Large intestine (tissue), 3 donors: ENCODE measurements at regions not wholly inside any gene's neighbourhood (a gene's known extent, or its start where the extent isn't known, plus 50 kb on each side); places are given as distances from the start of the nearest gene placed in this dataset.
"Not testable (repeated sequence)": the region's sequence is repeated elsewhere in the genome, so short reads cannot be mapped to it uniquely, and the experiment has no call there.

Experiments
- DNase-seq, 2 donors: peaks; one replicate each; pipeline versions ENCODE4 v3.0.0 to v3.0.0-alpha.2; 2013
- H3K27ac ChIP-seq: one replicate; pipeline ENCODE4 v1.5.1; 2013; ENCODE audit warnings: low read length
- H3K27me3 ChIP-seq: 2 replicates; pipeline ENCODE4 v1.6.1; 2013; ENCODE audit warnings: low read length; ENCODE audit not compliant: control insufficient read depth, insufficient read depth
- H3K36me3 ChIP-seq: 2 replicates; pipeline ENCODE4 v1.6.1; 2013; ENCODE audit warnings: low read length; ENCODE audit not compliant: control insufficient read depth, insufficient read depth
- H3K4me1 ChIP-seq: one replicate; pipeline ENCODE4 v1.6.1; 2013; ENCODE audit warnings: low read length; ENCODE audit not compliant: control insufficient read depth, insufficient read depth
- H3K4me3 ChIP-seq: one replicate; pipeline ENCODE4 v1.5.1; 2013; ENCODE audit warnings: low read length
- H3K9me3 ChIP-seq: one replicate; pipeline ENCODE4 v1.6.1; 2013; ENCODE audit warnings: mild to moderate bottlenecking, low read depth, low read length, moderate library complexity; ENCODE audit not compliant: control insufficient read depth
- WGBS: methylation state at CpG from one replicate; pipeline ENCODE4 v1.1.5; 2013; ENCODE audit warnings: low lambda C conversion rate; ENCODE audit not compliant: insufficient coverage; 5-methylcytosine and 5-hydroxymethylcytosine counted together

- 75% methylated on average over 1 of the region's 12 CpGs for WGBS
- peaks cover 10% of the 10 kb centered on the region for H3K9me3 ChIP-seq
- peaks cover 24% of the 10 kb centered on the region for H3K27me3 ChIP-seq
- no peak for DNase-seq
- H3K27ac ChIP-seq: no peak overlapping the region
- no peaks in the 10 kb centered on the region for H3K36me3 ChIP-seq
- H3K4me1 ChIP-seq: no peaks in the 10 kb centered on the region
- H3K4me3 ChIP-seq: no peak overlapping the region
Measured at GRCh38 chr7:66502230-66503035, 126.2 kb upstream of the KCTD7 start.

- Histone ChIP-seq H3K36me3 (no peaks in the 10 kb centered on the region), H3K9me3 (peaks cover 10% of the 10 kb centered on the region), H3K4me3 (no peak overlapping the region), H3K27ac (no peak overlapping the region), H3K4me1 (no peaks in the 10 kb centered on the region), H3K27me3 (peaks cover 26% of the 10 kb centered on the region)
- no peak for DNase-seq
- WGBS: no CpG with 5 or more reads among the region's 13 CpGs
Measured at GRCh38 chr7:66503036-66503370, 125.7 kb upstream of the KCTD7 start.

DNA sequence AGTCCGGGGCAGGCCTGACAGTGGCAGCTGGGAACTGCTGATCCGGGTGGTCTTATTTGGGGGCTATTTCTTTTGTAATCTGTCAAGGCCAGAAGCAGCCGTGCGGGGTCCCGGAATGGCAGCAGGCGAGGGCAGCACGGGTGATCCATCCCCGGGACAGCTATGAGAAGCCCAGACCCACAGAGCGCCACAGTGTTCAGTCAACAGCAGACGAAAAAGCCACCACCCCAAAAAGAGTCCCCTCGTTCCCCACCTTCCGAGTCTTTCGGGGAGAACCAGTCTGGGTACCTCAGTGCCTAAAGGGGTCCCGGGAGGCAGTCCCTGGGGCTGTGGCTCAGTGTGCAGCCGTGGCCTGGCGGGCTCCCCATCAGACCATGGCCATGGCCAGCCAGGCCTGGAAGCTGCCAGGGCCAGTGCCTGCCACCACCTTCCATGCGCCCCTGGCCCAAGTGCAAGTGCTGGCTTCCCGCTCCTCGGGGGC lies 125.1 kb upstream of the KCTD7 start:
- no peak for DNase-seq
- Histone ChIP-seq H3K27me3 (peaks cover 26% of the 10 kb centered on the region), H3K9me3 (peaks cover 10% of the 10 kb centered on the region), H3K4me1 (no peaks in the 10 kb centered on the region), H3K36me3 (no peaks in the 10 kb centered on the region), H3K27ac (no peak overlapping the region), H3K4me3 (no peak overlapping the region)
- no CpG with 5 or more reads among the region's 19 CpGs for WGBS

GRCh38 chr7:66504131-66504530 lies 124.5 kb upstream of the KCTD7 start:
- H3K4me3 ChIP-seq: no peak overlapping the region
- H3K27me3 ChIP-seq: peaks cover 26% of the 10 kb centered on the region
- H3K27ac ChIP-seq: no peak overlapping the region
- no peak for DNase-seq
- no peaks in the 10 kb centered on the region for H3K4me1 ChIP-seq
- peaks cover 10% of the 10 kb centered on the region for H3K9me3 ChIP-seq
- H3K36me3 ChIP-seq: no peaks in the 10 kb centered on the region
- WGBS: no CpG with 5 or more reads among the region's 10 CpGs

GRCh38 chr7:66505009-66505408 lies 123.7 kb upstream of the KCTD7 start:
- no peaks in the 10 kb centered on the region for H3K4me1 ChIP-seq
- peaks cover 10% of the 10 kb centered on the region for H3K9me3 ChIP-seq
- H3K27me3 ChIP-seq: peaks cover 26% of the 10 kb centered on the region
- no peak overlapping the region for H3K4me3 ChIP-seq
- no peak for DNase-seq
- WGBS: no CpG with 5 or more reads among the region's 30 CpGs
- no peaks in the 10 kb centered on the region for H3K36me3 ChIP-seq
- H3K27ac ChIP-seq: no peak overlapping the region

- WGBS: 80% methylated on average over 1 of the region's 86 CpGs
- DNase-seq: peak; percentile 13 to 46
- H3K27me3 ChIP-seq: peaks cover 26% of the 10 kb centered on the region
Measured at GRCh38 chr7:66505531-66506451, 122.9 kb upstream of the KCTD7 start.

DNA sequence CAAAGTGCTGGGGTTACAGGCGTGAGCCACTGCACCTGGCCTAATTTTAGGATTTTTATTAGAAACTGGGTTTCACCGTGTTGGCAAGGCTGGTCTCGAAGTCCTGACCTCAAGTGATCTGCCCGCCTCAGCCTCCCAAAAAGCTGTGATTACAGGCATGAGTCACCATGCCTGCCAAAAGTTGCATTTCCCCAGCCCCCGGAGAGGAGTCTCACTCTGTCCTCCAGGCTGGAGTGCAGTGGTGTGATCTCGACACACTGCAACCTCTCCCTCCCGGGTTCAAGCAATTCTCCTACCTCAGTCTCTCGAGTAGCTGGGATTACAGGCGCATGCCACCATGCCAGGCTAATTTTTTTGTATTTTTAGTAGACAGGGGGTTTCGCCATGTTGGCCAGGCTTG lies 122.0 kb upstream of the KCTD7 start:
- not testable (repeated sequence) for H3K9me3 ChIP-seq, H3K36me3 ChIP-seq, H3K4me3 ChIP-seq, H3K4me1 ChIP-seq, H3K27ac ChIP-seq, DNase-seq
- peaks cover 26% of the 10 kb centered on the region for H3K27me3 ChIP-seq
- WGBS: no CpG with 5 or more reads among the region's 10 CpGs

More at GRCh38 chr7:66505531-66506451, 122.9 kb upstream of the KCTD7 start:
- Histone ChIP-seq H3K9me3 (peaks cover 10% of the 10 kb centered on the region), H3K27ac (no peak overlapping the region), H3K4me3 (peak overlapping the region; percentile 21), H3K4me1 (no peaks in the 10 kb centered on the region), H3K36me3 (no peaks in the 10 kb centered on the region)

- Histone ChIP-seq H3K27me3 (peaks cover 26% of the 10 kb centered on the region), H3K27ac (no peak overlapping the region), H3K36me3 (no peaks in the 10 kb centered on the region), H3K4me1 (no peaks in the 10 kb centered on the region), H3K4me3 (no peak overlapping the region), H3K9me3 (peaks cover 10% of the 10 kb centered on the region)
- WGBS: 75% methylated on average over 2 of the region's 9 CpGs
- no peak for DNase-seq
Measured at GRCh38 chr7:66507764-66508296, 120.9 kb upstream of the KCTD7 start.

DNA sequence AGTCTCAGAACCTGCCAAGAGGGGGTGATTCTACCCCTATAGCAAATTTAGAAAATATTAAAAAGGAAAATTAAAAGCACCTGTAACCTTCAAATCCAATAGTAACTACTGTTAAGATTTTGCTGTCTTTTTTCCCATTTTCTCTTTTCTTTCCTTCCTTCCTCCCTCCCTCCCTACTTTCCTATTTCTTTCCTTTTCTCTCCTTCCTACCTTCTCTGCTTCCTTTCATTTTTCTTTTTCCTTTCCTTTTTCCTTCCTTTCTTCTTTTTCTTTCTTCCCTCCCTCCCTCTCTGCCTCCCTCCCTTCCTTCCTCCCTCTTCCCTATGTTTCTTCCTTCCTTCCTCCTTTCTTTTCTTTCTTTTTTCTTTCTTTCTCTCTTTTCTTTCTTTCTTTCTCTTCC lies 120.2 kb upstream of the KCTD7 start:
- Histone ChIP-seq H3K4me3 (no peak overlapping the region), H3K27me3 (peaks cover 26% of the 10 kb centered on the region), H3K9me3 (peaks cover 10% of the 10 kb centered on the region)

GRCh38 chr7:66514050-66514449 lies 114.6 kb upstream of the KCTD7 start:
- no CpG with 5 or more reads among the region's 9 CpGs for WGBS
- DNase-seq: no peak

More for the DNA sequence above, 120.2 kb upstream of the KCTD7 start:
- no peak overlapping the region for H3K27ac ChIP-seq
- no peak for DNase-seq
- H3K36me3 ChIP-seq: no peaks in the 10 kb centered on the region
- no peaks in the 10 kb centered on the region for H3K4me1 ChIP-seq

More at GRCh38 chr7:66514050-66514449, 114.6 kb upstream of the KCTD7 start:
- no peaks in the 10 kb centered on the region for H3K4me1 ChIP-seq
- no peak overlapping the region for H3K4me3 ChIP-seq
- H3K36me3 ChIP-seq: no peaks in the 10 kb centered on the region
- H3K27ac ChIP-seq: no peak overlapping the region
- H3K9me3 ChIP-seq: no peaks in the 10 kb centered on the region
- no peaks in the 10 kb centered on the region for H3K27me3 ChIP-seq
